Naive thymus-derived CD4-positive, alpha-beta T cell (primary cell): ENCODE measurements at regions not wholly inside any gene's neighbourhood (a gene's known extent, or its start where the extent isn't known, plus 50 kb on each side); places are given as distances from the start of the nearest gene placed in this dataset.
"Not testable (repeated sequence)": the region's sequence is repeated elsewhere in the genome, so short reads cannot be mapped to it uniquely, and the experiment has no call there.

ENCODE experiments used
- ATAC-seq: fragments of 150-1000 bp; cut with Tn5 transposase; 2 replicates; pipeline ENCODE4 v1.10.0; 2021; ENCODE audit warnings: mild to moderate bottlenecking, moderate library complexity
- CTCF ChIA-PET: fragments of 350-600 bp; sonication (Branson Sonifier 250); formaldehyde crosslinking; loops from one replicate; lab custom pipeline; 2021; ENCODE audit warnings: antibody characterized with exemption; lab: Charles Lee
- POLR2A ChIA-PET: fragments of 350-600 bp; sonication (Branson Sonifier 250); formaldehyde crosslinking; loops from one replicate; lab custom pipeline; 2021; ENCODE audit warnings: antibody characterized with exemption, inconsistent platforms; lab: Charles Lee
- DNase-seq, 9 donors: peaks; one replicate each; pipeline versions ENCODE4 v3.0.0 to v3.0.0-alpha.2; 2020 to 2022; ENCODE audit warnings: mixed read lengths in 1 of 9
- H3K27ac ChIP-seq: one replicate; pipeline ENCODE4 v1.7.0; 2013; ENCODE audit warnings: mild to moderate bottlenecking, low read depth, low read length, moderate library complexity
- H3K27me3 ChIP-seq, 2 donors: one replicate each; pipeline ENCODE4 v1.7.0; 2013; ENCODE audit warnings: low read length in 2 of 2, mild to moderate bottlenecking in 2 of 2, moderate library complexity in 2 of 2; ENCODE audit not compliant: control insufficient read depth in 2 of 2, insufficient read depth in 2 of 2
- H3K36me3 ChIP-seq, 3 experiments: 1 replicate in 2 of 3; 2 replicates in 1 of 3; pipeline ENCODE4 v1.7.0; 2013; ENCODE audit warnings: low read length in 3 of 3, mild to moderate bottlenecking in 3 of 3, moderate library complexity in 1 of 3; ENCODE audit not compliant: insufficient read depth in 3 of 3, control insufficient read depth in 2 of 3
- H3K4me1 ChIP-seq, 2 donors: one replicate each; pipeline ENCODE4 v1.7.0; 2013; ENCODE audit warnings: low read length in 2 of 2, mild to moderate bottlenecking in 2 of 2, moderate library complexity in 1 of 2; ENCODE audit not compliant: control insufficient read depth in 2 of 2, insufficient read depth in 2 of 2
- H3K4me3 ChIP-seq: 2 replicates; pipeline ENCODE4 v1.7.0; 2013; ENCODE audit warnings: mild to moderate bottlenecking, low read length
- H3K9me3 ChIP-seq, 3 experiments: 1 replicate in 2 of 3; 2 replicates in 1 of 3; pipeline ENCODE4 v1.7.0; 2013; ENCODE audit warnings: low read length in 3 of 3; ENCODE audit not compliant: control insufficient read depth in 2 of 3
- H3K27ac Mint-ChIP-seq, 9 donors: one replicate each; pipeline ENCODE4 v1.8.0; 2020 to 2022; ENCODE audit warnings: mixed read lengths in 9 of 9, mild to moderate bottlenecking in 8 of 9, moderate library complexity in 5 of 9, inconsistent platforms in 2 of 9
- H3K27me3 Mint-ChIP-seq, 5 donors: one replicate each; pipeline ENCODE4 v1.8.0; 2021 to 2022; ENCODE audit warnings: mixed read lengths in 5 of 5, mild to moderate bottlenecking in 1 of 5
- H3K36me3 Mint-ChIP-seq, 5 donors: one replicate each; pipeline ENCODE4 v1.8.0; 2020 to 2022; ENCODE audit warnings: mixed read lengths in 5 of 5, mild to moderate bottlenecking in 3 of 5, inconsistent platforms in 1 of 5
- H3K4me1 Mint-ChIP-seq, 7 donors: one replicate each; pipeline ENCODE4 v1.8.0; 2020 to 2022; ENCODE audit warnings: mixed read lengths in 7 of 7, mild to moderate bottlenecking in 3 of 7, inconsistent platforms in 1 of 7
- H3K4me3 Mint-ChIP-seq, 10 donors: one replicate each; pipeline ENCODE4 v1.8.0; 2020 to 2022; ENCODE audit warnings: mild to moderate bottlenecking in 10 of 10, mixed read lengths in 10 of 10, moderate library complexity in 6 of 10, inconsistent platforms in 2 of 10
- H3K9me3 Mint-ChIP-seq, 11 donors: one replicate each; pipeline ENCODE4 v1.8.0; 2020 to 2022; ENCODE audit warnings: mixed read lengths in 11 of 11, mild to moderate bottlenecking in 4 of 11, inconsistent platforms in 1 of 11, moderate library complexity in 1 of 11
- intact Hi-C, 2 donors: fragments of 100-400 bp; cut with micrococcal nuclease; formaldehyde crosslinking; loops; one replicate each; pipeline ENCODE4 v1.15.1; 2023

DNA sequence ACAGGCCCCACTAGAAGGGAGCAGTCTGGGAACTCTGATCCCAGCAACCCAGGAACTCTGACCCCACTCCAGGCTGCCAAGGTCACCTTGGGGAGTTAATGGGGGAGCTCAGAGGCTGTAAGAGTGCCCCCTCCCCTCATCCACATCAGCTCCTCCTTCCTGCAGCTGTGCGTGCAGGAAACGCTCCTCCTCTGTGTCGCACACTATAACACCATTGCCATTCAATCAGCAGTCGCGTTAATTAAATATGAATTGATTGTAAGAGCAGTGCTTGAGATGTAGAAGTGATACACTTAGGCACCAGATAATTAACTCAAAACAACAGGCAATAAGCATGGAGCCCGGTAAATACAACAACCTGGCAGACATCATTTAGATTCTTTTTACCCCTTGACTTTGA, 205.7 kb downstream of the MATN1 start:
- CTCF ChIA-PET, H3K27me3 ChIP-seq, POLR2A ChIA-PET, H3K36me3 ChIP-seq, H3K4me1 Mint-ChIP-seq, H3K9me3 ChIP-seq, ATAC-seq, H3K4me3 Mint-ChIP-seq, H3K27ac ChIP-seq, DNase-seq, H3K36me3 Mint-ChIP-seq, H3K9me3 Mint-ChIP-seq, H3K27ac Mint-ChIP-seq, H3K4me1 ChIP-seq, intact Hi-C loops, H3K4me3 ChIP-seq: not testable (repeated sequence)
- H3K27me3 Mint-ChIP-seq = peaks cover 2 to 30% (median 22%) of the 10 kb centered on the region in 5 donors

GRCh38 chr1:30517241-30517640, 206.1 kb downstream of the MATN1 start:
- H3K4me3 ChIP-seq, H3K9me3 ChIP-seq, ATAC-seq, H3K27ac Mint-ChIP-seq, H3K4me1 ChIP-seq, POLR2A ChIA-PET, CTCF ChIA-PET, H3K27ac ChIP-seq, DNase-seq, H3K4me3 Mint-ChIP-seq, H3K36me3 Mint-ChIP-seq, H3K27me3 ChIP-seq, H3K9me3 Mint-ChIP-seq, intact Hi-C loops, H3K36me3 ChIP-seq, H3K4me1 Mint-ChIP-seq: not testable (repeated sequence)
- H3K27me3 Mint-ChIP-seq = peaks cover 2 to 30% (median 22%) of the 10 kb centered on the region in 5 donors

- Histone ChIP-seq H3K27me3 (peaks cover 0 to 3% of the 10 kb centered on the region in 2 donors), H3K27ac (no peak overlapping the region), H3K4me1 (no peaks in the 10 kb centered on the region), H3K36me3 (no peaks in the 10 kb centered on the region), H3K4me3 (no peak overlapping the region), H3K9me3 (no peaks in the 10 kb centered on the region)
- H3K36me3 Mint-ChIP-seq = no peaks in the 10 kb centered on the region
- intact Hi-C loops = no loop called here
- H3K27ac Mint-ChIP-seq = no peak overlapping the region
- no peaks in the 10 kb centered on the region for H3K4me1 Mint-ChIP-seq
- peaks cover 2 to 29% (median 24%) of the 10 kb centered on the region in 5 donors for H3K27me3 Mint-ChIP-seq
- ChIA-PET POLR2A (no interaction called here), CTCF (no interaction called here)
- H3K9me3 Mint-ChIP-seq = no peaks in the 10 kb centered on the region
- ATAC-seq (no peak), DNase-seq (no peak)
- H3K4me3 Mint-ChIP-seq = no peak overlapping the region
Measured at GRCh38 chr1:30516485-30516858, 206.9 kb downstream of the MATN1 start.

DNA sequence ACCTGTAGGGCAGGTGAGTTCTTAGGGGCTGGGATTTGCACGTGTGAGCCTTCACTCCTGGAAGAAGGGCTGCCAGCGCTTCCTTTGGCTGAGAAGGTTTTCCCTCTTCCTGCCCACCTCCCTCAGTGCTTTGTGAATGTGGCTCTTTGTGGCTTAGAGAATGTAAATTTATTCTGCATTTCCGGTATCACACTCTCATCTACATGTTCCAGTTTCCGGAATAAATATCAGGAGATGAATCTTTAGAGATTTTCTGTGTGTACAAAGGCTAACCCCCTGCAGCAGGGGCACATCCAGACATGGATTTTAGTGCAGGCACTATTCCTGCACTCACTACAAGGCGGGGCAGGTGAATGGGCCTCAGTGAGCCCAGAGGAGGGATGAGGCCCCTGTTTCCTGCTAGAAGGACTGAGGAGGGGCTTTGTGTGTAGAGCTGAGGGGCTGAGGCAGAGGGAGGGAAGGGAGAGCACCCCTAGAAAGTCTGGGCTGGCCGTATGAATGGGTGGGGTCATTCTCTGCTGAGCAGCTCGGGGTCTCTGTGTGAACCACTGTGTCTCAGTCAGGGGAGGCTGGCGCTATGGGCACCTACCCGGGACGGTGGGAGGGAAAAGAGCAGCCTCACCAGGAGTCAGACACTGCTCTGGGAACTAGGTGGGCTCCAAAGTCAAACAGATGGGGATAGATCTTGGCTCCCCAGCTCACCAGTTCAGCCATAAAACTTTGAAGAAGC, 207.5 kb downstream of the MATN1 start:
- Histone ChIP-seq H3K4me3 (no peak overlapping the region), H3K27ac (no peak overlapping the region), H3K36me3 (no peaks in the 10 kb centered on the region), H3K9me3 (no peaks in the 10 kb centered on the region), H3K4me1 (no peaks in the 10 kb centered on the region), H3K27me3 (peaks cover 0 to 3% of the 10 kb centered on the region in 2 donors)
- no peak overlapping the region for H3K27ac Mint-ChIP-seq
- no peak for DNase-seq
- H3K4me1 Mint-ChIP-seq = no peaks in the 10 kb centered on the region
- peaks cover 0 to 28% (median 23%) of the 10 kb centered on the region in 5 donors for H3K27me3 Mint-ChIP-seq
- POLR2A ChIA-PET = no interaction called here
- no peaks in the 10 kb centered on the region for H3K9me3 Mint-ChIP-seq
- intact Hi-C loops = no loop called here
- no peaks in the 10 kb centered on the region for H3K36me3 Mint-ChIP-seq
- CTCF ChIA-PET = no interaction called here
- H3K4me3 Mint-ChIP-seq = no peak overlapping the region
- no peak for ATAC-seq

DNA sequence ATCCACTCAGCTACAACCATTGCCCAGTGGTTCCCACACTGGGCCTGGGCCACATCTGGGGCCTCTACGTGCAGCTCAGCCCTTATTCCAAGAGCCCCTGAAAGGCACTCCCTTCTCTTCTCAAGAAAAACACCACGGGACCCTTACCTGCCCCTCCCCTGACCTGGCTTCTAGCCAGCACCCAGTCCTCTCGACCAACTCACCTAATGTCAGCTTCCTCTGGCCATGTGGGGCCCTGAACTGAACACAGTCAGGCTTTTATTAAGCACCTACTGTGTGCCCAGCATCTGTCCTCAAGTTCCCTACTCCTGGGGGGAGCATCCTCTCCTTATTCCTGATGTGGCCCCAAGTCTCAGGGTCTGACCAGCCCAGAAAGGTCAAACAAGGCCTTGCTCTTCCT, 208.4 kb downstream of the MATN1 start:
- Histone ChIP-seq H3K9me3 (no peaks in the 10 kb centered on the region), H3K4me1 (no peaks in the 10 kb centered on the region), H3K4me3 (no peak overlapping the region), H3K27me3 (peaks cover 0 to 3% of the 10 kb centered on the region in 2 donors), H3K27ac (no peak overlapping the region), H3K36me3 (no peaks in the 10 kb centered on the region)
- Mint-ChIP-seq H3K4me3 (no peak overlapping the region), H3K9me3 (no peaks in the 10 kb centered on the region), H3K4me1 (no peaks in the 10 kb centered on the region), H3K27ac (no peak overlapping the region), H3K36me3 (no peaks in the 10 kb centered on the region), H3K27me3 (peaks cover 0 to 31% (median 19%) of the 10 kb centered on the region in 5 donors)
- CTCF ChIA-PET = no interaction called here
- intact Hi-C loops = no loop called here
- POLR2A ChIA-PET = no interaction called here
- ATAC-seq = no peak
- DNase-seq = no peak

DNA sequence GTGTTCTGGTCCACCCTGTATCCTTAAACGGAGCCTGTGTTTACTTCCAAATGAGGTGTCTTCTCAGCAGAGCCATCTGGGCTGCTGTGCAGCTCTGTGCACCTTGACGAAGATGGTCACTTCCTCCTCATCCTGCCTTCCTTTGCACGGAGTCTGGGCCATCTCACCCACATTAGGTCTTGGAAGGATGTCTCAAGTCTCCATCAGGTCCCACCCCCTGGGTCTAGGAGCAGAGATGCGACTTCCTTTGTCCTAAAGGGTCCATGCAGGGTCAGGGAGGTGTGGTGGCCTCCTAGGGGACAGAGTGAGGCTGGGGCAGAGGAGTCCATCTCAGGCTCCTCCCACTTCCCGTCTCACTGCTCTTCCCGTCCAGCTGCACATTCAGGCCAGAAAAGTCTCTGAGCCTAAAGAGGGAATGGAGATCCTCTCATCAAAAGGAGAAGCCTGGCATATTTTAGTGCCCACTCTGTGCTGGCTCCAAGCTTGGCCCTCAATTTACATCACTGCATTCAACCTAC, 209.2 kb downstream of the MATN1 start:
- H3K4me3 Mint-ChIP-seq = no peak overlapping the region
- H3K27me3 ChIP-seq = no peaks in the 10 kb centered on the region
- no peaks in the 10 kb centered on the region for H3K9me3 ChIP-seq
- ATAC-seq (no peak), DNase-seq (no peak)
- peaks cover 0 to 2% (median 0%) of the 10 kb centered on the region in 11 donors for H3K9me3 Mint-ChIP-seq
- no peaks in the 10 kb centered on the region for H3K4me1 Mint-ChIP-seq
- intact Hi-C loops = no loop called here
- H3K4me1 ChIP-seq = no peaks in the 10 kb centered on the region
- peaks cover 0 to 35% (median 23%) of the 10 kb centered on the region in 5 donors for H3K27me3 Mint-ChIP-seq
- CTCF ChIA-PET = no interaction called here
- H3K36me3 ChIP-seq = no peaks in the 10 kb centered on the region
- no peak overlapping the region for H3K27ac Mint-ChIP-seq
- POLR2A ChIA-PET = no interaction called here
- no peaks in the 10 kb centered on the region for H3K36me3 Mint-ChIP-seq
- H3K4me3 ChIP-seq = no peak overlapping the region
- no peak overlapping the region for H3K27ac ChIP-seq
